IPS DF 4.7 (cell line): ENCODE measurements at regions not wholly inside any gene's neighbourhood (a gene's known extent, or its start where the extent isn't known, plus 50 kb on each side); places are given as distances from the start of the nearest gene placed in this dataset.

Experiments used
- DNase-seq: peaks from one replicate; pipeline ENCODE4 v3.0.0-alpha.2; 2013; ENCODE audit warnings: low spot score; ENCODE audit errors: extremely low read depth

- no peak for DNase-seq
These were observed 174.7 kb downstream of the POU4F1 start for GRCh38 chr13:78428646-78429045.

- DNase-seq, result no peak
These were observed 177.2 kb downstream of the POU4F1 start for GRCh38 chr13:78426183-78426582.

GRCh38 chr13:78420814-78421213, 182.5 kb downstream of the POU4F1 start:
- DNase-seq, result no peak

- no peak for DNase-seq
These were observed 189.3 kb downstream of the POU4F1 start for GRCh38 chr13:78413887-78414553.

GRCh38 chr13:78410847-78411246, 192.5 kb downstream of the POU4F1 start:
- DNase-seq, result no peak

GRCh38 chr13:78410164-78410563, 193.2 kb downstream of the POU4F1 start:
- DNase-seq, result no peak

- no peak for DNase-seq
These were observed 194.2 kb downstream of the POU4F1 start for GRCh38 chr13:78409172-78409571.

GRCh38 chr13:78404846-78405360, 198.4 kb downstream of the POU4F1 start:
- no peak for DNase-seq

GRCh38 chr13:78402708-78403400, 200.5 kb downstream of the POU4F1 start:
- DNase-seq, result no peak

GRCh38 chr13:78401873-78402707, 201.3 kb downstream of the POU4F1 start:
- DNase-seq, result no peak

GRCh38 chr13:78398743-78399410, 204.5 kb downstream of the POU4F1 start:
- DNase-seq, result no peak

GRCh38 chr13:78393286-78394142, 209.8 kb downstream of the POU4F1 start:
- DNase-seq, result no peak

- DNase-seq, result no peak
These were observed 219.5 kb downstream of the POU4F1 start for GRCh38 chr13:78383899-78384298.

- no peak for DNase-seq
These were observed 220.3 kb downstream of the POU4F1 start for GRCh38 chr13:78383071-78383484.

GRCh38 chr13:78382491-78382890, 220.9 kb downstream of the POU4F1 start:
- no peak for DNase-seq

- DNase-seq, result no peak
These were observed 226.5 kb downstream of the POU4F1 start for GRCh38 chr13:78376822-78377221.

- no peak for DNase-seq
These were observed 227.3 kb downstream of the POU4F1 start for GRCh38 chr13:78376033-78376432.

GRCh38 chr13:78372581-78372980, 230.8 kb downstream of the POU4F1 start:
- no peak for DNase-seq

GRCh38 chr13:78370231-78370630, 233.1 kb downstream of the POU4F1 start:
- no peak for DNase-seq

GRCh38 chr13:78364711-78365110, 238.6 kb downstream of the POU4F1 start:
- DNase-seq, result no peak
